CD4-positive, CD25-positive, alpha-beta regulatory T cell (primary cell): ENCODE measurements at regions not wholly inside any gene's neighbourhood (a gene's known extent, or its start where the extent isn't known, plus 50 kb on each side); places are given as distances from the start of the nearest gene placed in this dataset.

Experiments
- ATAC-seq, 2 donors: fragments of 150-1000 bp; cut with Tn5 transposase; one replicate each; pipeline ENCODE4 v1.10.0; 2021; ENCODE audit warnings: low read depth in 2 of 2, moderate number of reproducible peaks in 2 of 2, moderate library complexity in 1 of 2
- DNase-seq, 3 donors: peaks; one replicate each; pipeline versions ENCODE4 v3.0.0 to v3.0.0-alpha.2; 2012 to 2022; ENCODE audit warnings: mixed read lengths in 1 of 3
- H3K27ac ChIP-seq: one replicate; pipeline ENCODE4 v1.7.0; 2013; ENCODE audit warnings: mild to moderate bottlenecking, low read length; ENCODE audit not compliant: insufficient read depth, poor library complexity, severe bottlenecking
- H3K27me3 ChIP-seq: one replicate; pipeline ENCODE4 v1.7.0; 2013; ENCODE audit warnings: low read length; ENCODE audit not compliant: control insufficient read depth, insufficient read depth
- H3K36me3 ChIP-seq: one replicate; pipeline ENCODE4 v1.7.0; 2013; ENCODE audit warnings: mild to moderate bottlenecking, low read length, moderate library complexity; ENCODE audit not compliant: control insufficient read depth, insufficient read depth
- H3K4me1 ChIP-seq: 2 replicates; pipeline ENCODE4 v1.7.0; 2013; ENCODE audit warnings: mild to moderate bottlenecking, low read length; ENCODE audit not compliant: insufficient read depth, control insufficient read depth, poor library complexity, severe bottlenecking
- H3K4me3 ChIP-seq: one replicate; pipeline ENCODE4 v1.7.0; 2013; ENCODE audit warnings: low read depth, mild to moderate bottlenecking, low read length, moderate library complexity
- H3K9me3 ChIP-seq, 2 experiments: 1 replicate in 1 of 2; 2 replicates in 1 of 2; pipeline ENCODE4 v1.7.0; 2013; ENCODE audit warnings: low read length in 2 of 2, mild to moderate bottlenecking in 1 of 2, moderate library complexity in 1 of 2; ENCODE audit not compliant: control insufficient read depth in 2 of 2
- H3K27ac Mint-ChIP-seq, 3 donors: one replicate each; pipeline ENCODE4 v1.8.0; 2020 to 2022; ENCODE audit warnings: mild to moderate bottlenecking in 3 of 3, mixed read lengths in 3 of 3, moderate library complexity in 2 of 3
- H3K27me3 Mint-ChIP-seq: one replicate; pipeline ENCODE4 v1.8.0; 2022; ENCODE audit warnings: mild to moderate bottlenecking, mixed read lengths
- H3K36me3 Mint-ChIP-seq: one replicate; pipeline ENCODE4 v1.8.0; 2020; ENCODE audit warnings: mixed read lengths
- H3K4me1 Mint-ChIP-seq, 4 donors: one replicate each; pipeline ENCODE4 v1.8.0; 2020 to 2022; ENCODE audit warnings: mixed read lengths in 4 of 4, mild to moderate bottlenecking in 1 of 4
- H3K4me3 Mint-ChIP-seq, 4 donors: one replicate each; pipeline ENCODE4 v1.8.0; 2020 to 2022; ENCODE audit warnings: mild to moderate bottlenecking in 4 of 4, mixed read lengths in 4 of 4, moderate library complexity in 3 of 4
- H3K9me3 Mint-ChIP-seq, 7 donors: one replicate each; pipeline ENCODE4 v1.8.0; 2020 to 2022; ENCODE audit warnings: mixed read lengths in 7 of 7, mild to moderate bottlenecking in 3 of 7, moderate library complexity in 2 of 7

- Mint-ChIP-seq H3K27ac (no peak overlapping the region), H3K4me3 (no peak overlapping the region), H3K36me3 (no peaks in the 10 kb centered on the region), H3K9me3 (peaks cover 0 to 2% (median 0%) of the 10 kb centered on the region in 7 donors), H3K27me3 (peaks cover 19% of the 10 kb centered on the region), H3K4me1 (no peaks in the 10 kb centered on the region)
- Histone ChIP-seq H3K4me3 (no peak overlapping the region), H3K27ac (no peak overlapping the region), H3K27me3 (no peaks in the 10 kb centered on the region), H3K9me3 (no peaks in the 10 kb centered on the region), H3K4me1 (no peaks in the 10 kb centered on the region), H3K36me3 (no peaks in the 10 kb centered on the region)
- DNase-seq (no peak), ATAC-seq (no peak)
Measured at GRCh38 chr2:15750433-15750814, 158.8 kb downstream of the DDX1 start.

DNA sequence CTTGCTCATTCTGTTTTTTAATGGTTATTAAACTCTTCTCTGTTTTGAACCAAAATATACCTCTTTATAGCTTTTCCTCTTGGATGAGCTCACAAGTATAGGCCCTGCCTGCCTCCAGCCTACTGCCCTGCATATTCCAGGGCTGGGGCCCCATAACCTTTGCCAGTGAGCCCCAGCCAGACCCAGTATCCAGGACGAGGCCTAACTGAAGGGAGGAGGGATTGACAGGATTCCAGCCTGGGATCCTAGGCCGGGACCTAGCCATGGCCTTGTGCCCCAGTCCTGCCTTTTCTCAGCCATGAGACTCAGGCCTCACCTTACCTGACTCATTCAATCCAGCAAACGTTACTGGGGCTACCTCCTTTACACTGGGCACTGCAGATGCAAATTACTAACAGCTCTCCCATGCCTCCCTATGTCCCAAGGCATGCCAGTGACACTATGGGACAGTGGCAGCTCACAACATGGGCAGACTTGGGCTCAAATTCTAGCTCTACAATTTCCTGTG is 159.2 kb downstream of the DDX1 start:
- H3K4me1 ChIP-seq = no peaks in the 10 kb centered on the region
- Mint-ChIP-seq H3K9me3 (peaks cover 0 to 2% (median 0%) of the 10 kb centered on the region in 7 donors), H3K4me3 (no peak overlapping the region), H3K36me3 (no peaks in the 10 kb centered on the region), H3K4me1 (no peaks in the 10 kb centered on the region), H3K27me3 (peaks cover 19% of the 10 kb centered on the region), H3K27ac (no peak overlapping the region)
- ATAC-seq = no peak
- no peaks in the 10 kb centered on the region for H3K9me3 ChIP-seq
- no peaks in the 10 kb centered on the region for H3K27me3 ChIP-seq
- no peak overlapping the region for H3K27ac ChIP-seq
- H3K4me3 ChIP-seq = no peak overlapping the region
- no peaks in the 10 kb centered on the region for H3K36me3 ChIP-seq
- no peak for DNase-seq

DNA sequence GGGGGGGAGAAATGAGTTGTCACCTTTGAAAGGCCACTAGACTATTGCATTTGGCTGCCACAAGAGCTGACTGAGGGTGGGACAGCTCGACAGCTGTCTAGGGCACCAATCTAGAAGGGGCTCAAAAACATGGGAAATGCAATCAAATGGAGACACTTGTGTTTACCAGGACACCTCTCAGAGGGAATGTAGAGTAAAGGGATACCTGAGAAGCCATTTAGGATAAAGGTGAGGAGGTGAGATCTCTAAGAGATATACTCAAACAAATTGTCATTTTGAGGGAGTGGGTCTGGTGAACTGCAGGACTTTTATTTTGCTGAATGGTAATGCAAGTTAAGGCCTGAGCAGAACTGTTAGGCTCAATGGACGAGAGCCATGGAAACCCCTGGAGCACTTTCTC is 159.8 kb downstream of the DDX1 start:
- H3K9me3 ChIP-seq = no peaks in the 10 kb centered on the region
- H3K4me3 Mint-ChIP-seq = no peak overlapping the region
- H3K27me3 ChIP-seq = no peaks in the 10 kb centered on the region
- ATAC-seq (no peak), DNase-seq (no peak)
- H3K4me1 ChIP-seq = no peaks in the 10 kb centered on the region
- no peaks in the 10 kb centered on the region for H3K4me1 Mint-ChIP-seq
- H3K36me3 ChIP-seq = no peaks in the 10 kb centered on the region
- no peaks in the 10 kb centered on the region for H3K36me3 Mint-ChIP-seq
- H3K9me3 Mint-ChIP-seq = peaks cover 0 to 2% (median 0%) of the 10 kb centered on the region in 7 donors
- peaks cover 18% of the 10 kb centered on the region for H3K27me3 Mint-ChIP-seq
- H3K27ac ChIP-seq = no peak overlapping the region
- no peak overlapping the region for H3K27ac Mint-ChIP-seq
- H3K4me3 ChIP-seq = no peak overlapping the region

DNA sequence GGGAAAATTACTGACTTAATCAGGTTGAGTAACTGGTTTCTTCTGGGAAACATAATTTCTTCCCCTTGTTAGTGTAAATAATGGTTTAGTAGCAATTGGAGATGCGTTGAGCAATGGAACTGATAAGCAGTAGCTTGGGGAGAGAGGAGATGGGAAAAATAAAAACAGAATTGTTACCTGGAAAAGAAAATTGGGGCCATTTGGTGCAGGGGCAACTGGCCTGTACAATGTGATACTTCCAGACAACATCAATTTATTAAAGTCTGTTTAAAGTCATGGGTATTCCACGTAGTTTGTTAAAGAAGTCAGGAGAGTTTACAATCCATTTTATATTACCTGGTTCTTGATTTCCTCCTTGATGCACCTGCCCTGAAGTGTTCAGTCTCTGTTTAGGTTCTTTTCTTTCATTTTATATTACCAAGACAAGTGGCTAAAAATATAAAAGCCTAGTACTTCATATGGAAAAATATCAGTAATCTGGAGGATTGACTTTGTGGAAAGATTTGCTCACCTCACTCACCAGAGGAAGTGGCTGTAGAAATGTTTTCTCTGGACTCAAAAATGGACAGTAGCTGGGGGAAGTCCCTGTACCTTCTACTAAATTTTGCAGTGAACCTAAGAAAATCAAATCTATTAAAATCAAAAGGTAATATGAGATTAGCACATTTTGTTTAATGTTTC is 161.0 kb downstream of the DDX1 start:
- no peaks in the 10 kb centered on the region for H3K4me1 ChIP-seq
- no peaks in the 10 kb centered on the region for H3K9me3 ChIP-seq
- H3K9me3 Mint-ChIP-seq = peaks cover 0 to 2% (median 0%) of the 10 kb centered on the region in 7 donors
- no peak overlapping the region for H3K27ac ChIP-seq
- no peak overlapping the region for H3K4me3 Mint-ChIP-seq
- no peak overlapping the region for H3K27ac Mint-ChIP-seq
- H3K36me3 Mint-ChIP-seq = no peaks in the 10 kb centered on the region
- H3K4me3 ChIP-seq = no peak overlapping the region
- DNase-seq (no peak), ATAC-seq (no peak)
- no peaks in the 10 kb centered on the region for H3K36me3 ChIP-seq
- peaks cover 12% of the 10 kb centered on the region for H3K27me3 Mint-ChIP-seq
- no peaks in the 10 kb centered on the region for H3K4me1 Mint-ChIP-seq
- H3K27me3 ChIP-seq = no peaks in the 10 kb centered on the region

GRCh38 chr2:15753233-15753798 is 161.6 kb downstream of the DDX1 start:
- Mint-ChIP-seq H3K9me3 (peaks cover 0 to 2% (median 0%) of the 10 kb centered on the region in 7 donors), H3K4me1 (no peaks in the 10 kb centered on the region), H3K4me3 (no peak overlapping the region), H3K27me3 (peaks cover 14% of the 10 kb centered on the region), H3K27ac (no peak overlapping the region), H3K36me3 (no peaks in the 10 kb centered on the region)
- no peaks in the 10 kb centered on the region for H3K4me1 ChIP-seq
- DNase-seq = no peak
- H3K27me3 ChIP-seq = no peaks in the 10 kb centered on the region
- ATAC-seq = no peak
- H3K9me3 ChIP-seq = no peaks in the 10 kb centered on the region
- no peaks in the 10 kb centered on the region for H3K36me3 ChIP-seq
- no peak overlapping the region for H3K4me3 ChIP-seq
- no peak overlapping the region for H3K27ac ChIP-seq

DNA sequence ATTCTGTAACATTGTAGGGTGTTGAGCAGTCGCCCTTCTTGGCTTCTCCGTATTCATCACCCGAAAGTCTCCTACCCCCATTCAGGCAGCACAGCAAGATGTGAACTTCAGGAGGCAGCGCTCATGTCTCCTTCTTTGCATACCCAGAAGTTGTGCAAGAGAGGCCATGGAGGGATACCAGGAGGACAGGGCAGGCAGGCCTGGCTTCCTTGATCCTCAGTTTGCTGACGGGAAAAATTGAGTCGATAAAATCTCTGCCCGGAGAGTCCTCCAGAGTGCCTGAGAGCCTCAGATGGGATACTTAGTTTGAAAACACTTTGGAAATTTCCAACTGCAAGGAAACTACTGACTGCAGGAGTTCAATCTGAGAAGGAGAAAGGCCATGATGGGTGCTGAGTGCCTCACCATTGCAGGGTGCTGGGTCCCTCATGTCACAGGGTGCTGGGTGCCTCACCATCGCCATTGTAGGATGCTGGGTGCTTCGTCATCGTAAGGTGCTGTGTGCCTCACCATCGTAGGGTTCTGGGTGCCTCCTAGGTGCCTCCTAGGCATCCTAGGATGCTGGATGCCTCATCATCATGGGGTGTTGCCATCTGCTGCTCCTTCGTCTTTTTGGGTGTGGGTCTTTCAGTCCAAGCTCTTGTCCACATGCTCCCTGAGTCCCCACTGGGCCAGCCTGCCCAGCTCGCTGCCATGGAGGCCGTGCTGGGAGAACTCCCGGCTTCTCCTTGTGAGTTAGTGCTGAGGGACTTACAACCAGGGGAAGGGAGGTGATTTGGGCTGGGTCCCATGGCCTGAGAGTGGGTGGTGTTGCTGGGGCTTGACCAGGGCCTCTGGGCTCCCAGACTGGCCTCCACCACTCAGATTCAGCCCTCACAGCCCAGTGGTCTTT is 162.4 kb downstream of the DDX1 start:
- H3K27ac Mint-ChIP-seq = no peak overlapping the region
- peaks cover 14% of the 10 kb centered on the region for H3K27me3 Mint-ChIP-seq
- no peaks in the 10 kb centered on the region for H3K36me3 Mint-ChIP-seq
- no peaks in the 10 kb centered on the region for H3K4me1 ChIP-seq
- no peaks in the 10 kb centered on the region for H3K4me1 Mint-ChIP-seq
- H3K36me3 ChIP-seq = no peaks in the 10 kb centered on the region
- no peak overlapping the region for H3K4me3 Mint-ChIP-seq
- H3K9me3 Mint-ChIP-seq = peaks cover 0 to 2% (median 0%) of the 10 kb centered on the region in 7 donors
- no peaks in the 10 kb centered on the region for H3K9me3 ChIP-seq
- no peak overlapping the region for H3K27ac ChIP-seq
- DNase-seq = no peak
- H3K4me3 ChIP-seq = no peak overlapping the region
- ATAC-seq = no peak
- H3K27me3 ChIP-seq = no peaks in the 10 kb centered on the region

- H3K27me3 Mint-ChIP-seq = peaks cover 11% of the 10 kb centered on the region
- ATAC-seq (no peak), DNase-seq (no peak)
- H3K4me1 Mint-ChIP-seq = no peaks in the 10 kb centered on the region
- H3K36me3 Mint-ChIP-seq = no peaks in the 10 kb centered on the region
- no peak overlapping the region for H3K27ac Mint-ChIP-seq
- Histone ChIP-seq H3K4me1 (no peaks in the 10 kb centered on the region), H3K4me3 (no peak overlapping the region), H3K9me3 (no peaks in the 10 kb centered on the region), H3K27me3 (no peaks in the 10 kb centered on the region), H3K27ac (no peak overlapping the region), H3K36me3 (no peaks in the 10 kb centered on the region)
- H3K4me3 Mint-ChIP-seq = no peak overlapping the region
- H3K9me3 Mint-ChIP-seq = peaks cover 0 to 2% (median 0%) of the 10 kb centered on the region in 7 donors
Measured at GRCh38 chr2:15754703-15755099, 163.0 kb downstream of the DDX1 start.
